Motor neuron (in vitro differentiated cells): ENCODE measurements at regions not wholly inside any gene's neighbourhood (a gene's known extent, or its start where the extent isn't known, plus 50 kb on each side); places are given as distances from the start of the nearest gene placed in this dataset.
"Not testable (repeated sequence)": the region's sequence is repeated elsewhere in the genome, so short reads cannot be mapped to it uniquely, and the experiment has no call there.

ENCODE experiments used
- ATAC-seq, 8 experiments: fragments of 200-7000 bp; cut with Tn5 transposase; replicated peaks in 6 of 8; 2 replicates each; pipeline ENCODE4 v1.8.0; 2021; ENCODE audit warnings: mild to moderate bottlenecking in 8 of 8, moderate library complexity in 8 of 8
- H3K27ac ChIP-seq, 2 donors: fragments of 250-450 bp; sonication (Bioruptor Pico); 2 replicates each; pipeline ENCODE4 v1.9.0; 2021; ENCODE audit warnings: antibody characterized with exemption in 2 of 2, mild to moderate bottlenecking in 2 of 2, moderate library complexity in 1 of 2
- H3K4me1 ChIP-seq, 2 donors: fragments of 250-450 bp; sonication (Bioruptor Pico); replicated peaks in 1 of 2; 2 replicates each; pipeline ENCODE4 v1.6.1; 2021; ENCODE audit warnings: antibody characterized with exemption in 2 of 2, mild to moderate bottlenecking in 2 of 2, moderate library complexity in 1 of 2
- H3K4me3 ChIP-seq, 5 donors: fragments of 250-450 bp; sonication (Bioruptor Pico); 2 replicates each; pipeline ENCODE4 v1.9.0; 2021; ENCODE audit warnings: antibody characterized with exemption in 5 of 5, mild to moderate bottlenecking in 5 of 5, moderate library complexity in 4 of 5
- WGBS, 10 experiments: fragments of 450-650 bp; shearing (Covaris generic); methylation state at CpG; one replicate each; pipeline ENCODE4 v1.0.0; 2022; 5-methylcytosine and 5-hydroxymethylcytosine counted together
- in situ Hi-C, 9 experiments: fragments of 400-800 bp; cut with MboI; loops; one replicate each; pipeline ENCODE4 v1.15.0; 2021; ENCODE audit warnings: low sequenced_read_pairs in 9 of 9, low pct_unique_long_range_greater_than_20kb in 2 of 9; ENCODE audit not compliant: unreplicated experiment in 9 of 9

- in situ Hi-C loops = no loop called here
- H3K27ac ChIP-seq = no peak overlapping the region
- WGBS, 10 experiments = 0 to 100% (median 48%) methylated on average over 1 to 3 of the region's 3 CpGs; no CpG with 5 or more reads in 2 of the 10 experiments
- H3K4me3 ChIP-seq = no peak overlapping the region
- H3K4me1 ChIP-seq = no peaks in the 10 kb centered on the region
- ATAC-seq = no peak
These were observed 75.8 kb upstream of the SLC38A4 start for GRCh38 chr12:46901464-46902205.

- in situ Hi-C loops = no loop called here
- Histone ChIP-seq H3K27ac (no peak overlapping the region), H3K4me1 (no peaks in the 10 kb centered on the region), H3K4me3 (no peak overlapping the region)
- ATAC-seq = no peak
- WGBS, 10 experiments = 69 to 100% (median 89%) methylated on average over 1 to 2 of the region's 2 CpGs; no CpG with 5 or more reads in 2 of the 10 experiments
These were observed 77.3 kb upstream of the SLC38A4 start for GRCh38 chr12:46903058-46903457.

DNA sequence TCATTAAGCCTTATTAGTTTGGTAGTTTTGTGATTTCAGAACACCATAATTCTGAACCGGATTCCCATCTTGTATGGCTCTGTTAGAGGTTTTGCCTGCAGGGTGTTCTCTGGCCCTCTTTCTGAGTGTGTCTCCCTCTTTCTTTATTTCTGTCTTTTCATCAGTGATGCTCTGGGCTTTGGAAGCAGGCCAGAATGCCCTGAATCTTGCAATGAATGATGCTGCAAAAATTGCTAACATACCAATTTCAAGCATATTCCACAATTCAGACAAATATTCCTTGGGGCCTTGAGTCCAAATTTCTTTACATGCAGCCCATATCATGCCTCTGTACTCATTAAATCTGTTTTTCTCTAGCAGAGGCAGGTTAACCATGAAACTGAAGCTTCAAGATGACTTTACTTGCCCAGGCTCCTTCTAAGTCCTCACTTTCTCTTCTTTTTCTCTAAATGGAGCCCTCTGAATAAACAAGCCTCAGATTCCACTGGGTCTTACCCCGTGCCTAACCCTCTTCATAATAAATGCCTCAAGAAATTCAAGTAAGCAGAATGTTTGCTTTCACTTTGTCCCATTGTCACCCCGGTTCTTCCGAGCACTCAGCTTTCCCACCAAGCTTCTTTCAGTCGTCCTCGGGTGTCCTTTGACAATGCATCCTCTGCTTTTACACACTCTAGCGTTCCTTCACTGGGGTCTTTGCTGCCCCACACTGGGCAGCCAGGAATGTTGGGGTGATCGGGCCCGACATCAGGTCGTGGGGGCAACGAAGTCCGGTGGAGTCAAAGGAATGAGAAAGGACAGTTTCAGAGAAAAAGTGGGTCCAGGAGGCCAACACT is 78.8 kb upstream of the SLC38A4 start:
- Histone ChIP-seq H3K4me3 (no peak overlapping the region), H3K27ac (no peak overlapping the region), H3K4me1 (no peaks in the 10 kb centered on the region)
- peak in 2 of 8 experiments; percentile 28 to 58 for ATAC-seq
- in situ Hi-C loops = no loop called here
- 30 to 90% (median 70%) methylated on average over 3 to 12 of the region's 12 CpGs for WGBS, 10 experiments

DNA sequence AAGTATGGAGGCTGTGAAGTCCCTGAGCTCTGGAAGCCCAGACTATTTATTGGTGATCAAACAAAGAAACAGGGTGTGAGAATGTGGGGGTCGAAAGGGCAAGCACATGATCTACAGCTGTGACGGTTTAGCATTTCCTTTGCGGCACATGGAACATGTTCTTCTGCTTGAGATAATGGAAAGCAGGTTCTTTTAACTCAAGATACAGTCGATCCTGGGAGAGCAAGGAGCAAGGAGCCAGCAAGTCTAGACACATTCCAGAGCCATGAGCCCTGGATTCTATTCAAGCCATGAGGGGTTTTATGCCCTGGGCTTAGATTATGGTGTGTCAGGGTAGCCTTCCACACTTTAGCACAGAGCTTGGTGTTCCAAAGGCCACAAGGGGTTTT is 79.4 kb upstream of the SLC38A4 start:
- H3K4me1 ChIP-seq, H3K4me3 ChIP-seq, in situ Hi-C loops, H3K27ac ChIP-seq: not testable (repeated sequence)
- WGBS, 10 experiments = 0 to 89% (median 13%) methylated on average over 1 to 4 of the region's 4 CpGs; no CpG with 5 or more reads in 5 of the 10 experiments
- peak in 2 of 8 experiments; percentile 67 to 70 for ATAC-seq

GRCh38 chr12:46907791-46908190 is 82.0 kb upstream of the SLC38A4 start:
- H3K27ac ChIP-seq = no peak overlapping the region
- 57 to 100% (median 67%) methylated on average over 1 to 3 of the region's 3 CpGs; no CpG with 5 or more reads in 5 of the 10 experiments for WGBS, 10 experiments
- ATAC-seq = no peak
- H3K4me3 ChIP-seq = no peak overlapping the region
- no peaks in the 10 kb centered on the region for H3K4me1 ChIP-seq
- in situ Hi-C loops = no loop called here

DNA sequence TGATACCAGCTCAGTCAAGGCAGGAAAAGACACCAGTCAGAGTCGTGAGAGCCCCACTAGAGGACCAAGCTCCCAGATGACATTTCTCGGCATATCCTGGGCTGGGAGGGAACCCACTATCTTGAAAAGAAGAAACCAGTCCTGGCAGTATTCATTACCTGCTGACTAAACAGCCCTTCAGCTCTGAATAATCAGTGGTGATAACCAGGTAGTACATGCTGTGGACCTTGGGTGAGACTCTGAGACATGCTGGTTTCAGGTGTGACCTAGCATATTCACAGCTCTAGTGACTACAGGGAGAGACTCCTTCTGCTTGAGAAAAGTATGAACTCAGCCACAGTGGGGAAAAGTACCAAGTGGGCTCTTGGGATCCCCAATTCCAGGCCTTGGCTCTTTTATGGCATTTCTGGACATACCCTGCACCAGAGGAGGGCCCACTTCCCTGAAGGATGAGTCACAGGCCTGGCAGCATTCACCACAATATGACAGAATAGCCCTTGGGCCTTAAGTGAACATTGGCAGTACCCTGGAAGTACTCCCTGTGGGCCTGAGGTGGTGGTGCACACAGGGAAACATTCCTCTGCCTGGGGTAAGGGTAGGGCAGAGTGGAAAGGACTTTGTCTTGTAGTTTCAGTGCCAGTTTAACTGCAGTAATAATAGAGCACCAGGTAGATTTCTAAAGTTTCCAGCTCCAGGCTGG is 82.6 kb upstream of the SLC38A4 start:
- H3K27ac ChIP-seq = no peak overlapping the region
- H3K4me1 ChIP-seq = no peaks in the 10 kb centered on the region
- in situ Hi-C loops = no loop called here
- no peak overlapping the region for H3K4me3 ChIP-seq
- ATAC-seq = peak in 2 of 8 experiments; percentile 64 to 78
- WGBS, 10 experiments = 90 to 100% (median 100%) methylated on average over 1 to 2 of the region's 2 CpGs; no CpG with 5 or more reads in 5 of the 10 experiments

GRCh38 chr12:46908936-46909635 is 83.3 kb upstream of the SLC38A4 start:
- no peaks in the 10 kb centered on the region for H3K4me1 ChIP-seq
- H3K27ac ChIP-seq = no peak overlapping the region
- no peak overlapping the region for H3K4me3 ChIP-seq
- no peak for ATAC-seq
- in situ Hi-C loops = no loop called here
- 25 to 75% (median 52%) methylated on average over 2 to 6 of the region's 6 CpGs for WGBS, 10 experiments

GRCh38 chr12:46910830-46911229 is 85.0 kb upstream of the SLC38A4 start:
- Histone ChIP-seq H3K4me3 (no peak overlapping the region), H3K27ac (no peak overlapping the region), H3K4me1 (no peaks in the 10 kb centered on the region)
- 54 to 93% (median 74%) methylated on average over 1 of the region's 1 CpG for WGBS, 10 experiments
- in situ Hi-C loops = no loop called here
- no peak for ATAC-seq

GRCh38 chr12:46914336-46914735 is 88.5 kb upstream of the SLC38A4 start:
- 63 to 100% (median 86%) methylated on average over 1 to 5 of the region's 5 CpGs for WGBS, 10 experiments
- no peak for ATAC-seq

GRCh38 chr12:46915082-46915481 is 89.3 kb upstream of the SLC38A4 start:
- no peak overlapping the region for H3K27ac ChIP-seq
- no peak overlapping the region for H3K4me3 ChIP-seq
- no peaks in the 10 kb centered on the region for H3K4me1 ChIP-seq
- in situ Hi-C loops = no loop called here
- ATAC-seq = peak in 2 of 8 experiments; percentile 97 to 99
- 0 to 93% (median 35%) methylated on average over 1 to 2 of the region's 2 CpGs; no CpG with 5 or more reads in 6 of the 10 experiments for WGBS, 10 experiments

More at GRCh38 chr12:46914336-46914735, 88.5 kb upstream of the SLC38A4 start:
- Histone ChIP-seq H3K4me3 (no peak overlapping the region), H3K4me1 (no peaks in the 10 kb centered on the region), H3K27ac (no peak overlapping the region)
- in situ Hi-C loops = no loop called here

- in situ Hi-C loops = no loop called here
- no peak overlapping the region for H3K4me3 ChIP-seq
- no peak for ATAC-seq
- WGBS, 10 experiments = 10 to 100% (median 77%) methylated on average over 1 to 11 of the region's 12 CpGs
- H3K27ac ChIP-seq = no peak overlapping the region
- no peaks in the 10 kb centered on the region for H3K4me1 ChIP-seq
These were observed 90.0 kb upstream of the SLC38A4 start for GRCh38 chr12:46915836-46916235.

DNA sequence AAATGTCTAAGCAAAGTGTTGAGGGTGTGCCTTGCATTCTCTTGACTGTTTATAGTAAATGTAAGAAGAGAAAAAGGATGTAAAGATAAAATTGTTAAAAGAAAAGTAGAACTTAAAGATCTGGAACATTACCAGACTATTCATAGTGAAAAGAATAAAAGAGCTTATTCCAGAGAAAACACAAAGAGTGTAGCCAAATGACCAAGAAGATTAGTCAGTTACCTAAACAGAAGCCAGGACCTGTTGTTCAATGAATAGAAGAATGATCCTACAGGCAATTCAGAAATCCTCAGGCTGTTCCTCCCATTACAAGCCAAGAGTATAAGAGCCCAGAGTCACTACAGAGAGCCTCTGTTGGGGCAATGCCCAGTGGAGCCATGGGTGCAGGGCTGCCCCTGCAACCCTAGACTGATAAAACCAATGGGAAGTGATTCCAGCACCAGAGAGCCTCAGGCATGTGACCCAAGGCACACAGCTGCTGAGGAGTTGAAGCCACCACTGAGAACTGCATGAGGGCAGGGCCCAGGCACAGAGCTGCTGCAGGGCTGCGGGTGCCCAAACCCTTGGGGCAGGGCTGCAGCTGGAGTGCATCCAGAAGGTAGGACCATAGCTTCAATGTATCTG is 91.1 kb upstream of the SLC38A4 start:
- 80 to 100% (median 100%) methylated on average over 1 of the region's 1 CpG; no CpG with 5 or more reads in 7 of the 10 experiments for WGBS, 10 experiments
- Histone ChIP-seq H3K4me1 (no peaks in the 10 kb centered on the region), H3K27ac (no peak overlapping the region), H3K4me3 (no peak overlapping the region)
- ATAC-seq = peak in 1 of 8 experiments; percentile 23
- in situ Hi-C loops = no loop called here
